ENCODE measurements at regions not wholly inside any gene's neighbourhood (a gene's known extent, or its start where the extent isn't known, plus 50 kb on each side); places are given as distances from the start of the nearest gene placed in this dataset.
A peak's percentile ranks its signal among the peaks of the same experiment; 100 is the strongest.
"Not testable (repeated sequence)": the region's sequence is repeated elsewhere in the genome, so short reads cannot be mapped to it uniquely, and the experiment has no call there.

DNA sequence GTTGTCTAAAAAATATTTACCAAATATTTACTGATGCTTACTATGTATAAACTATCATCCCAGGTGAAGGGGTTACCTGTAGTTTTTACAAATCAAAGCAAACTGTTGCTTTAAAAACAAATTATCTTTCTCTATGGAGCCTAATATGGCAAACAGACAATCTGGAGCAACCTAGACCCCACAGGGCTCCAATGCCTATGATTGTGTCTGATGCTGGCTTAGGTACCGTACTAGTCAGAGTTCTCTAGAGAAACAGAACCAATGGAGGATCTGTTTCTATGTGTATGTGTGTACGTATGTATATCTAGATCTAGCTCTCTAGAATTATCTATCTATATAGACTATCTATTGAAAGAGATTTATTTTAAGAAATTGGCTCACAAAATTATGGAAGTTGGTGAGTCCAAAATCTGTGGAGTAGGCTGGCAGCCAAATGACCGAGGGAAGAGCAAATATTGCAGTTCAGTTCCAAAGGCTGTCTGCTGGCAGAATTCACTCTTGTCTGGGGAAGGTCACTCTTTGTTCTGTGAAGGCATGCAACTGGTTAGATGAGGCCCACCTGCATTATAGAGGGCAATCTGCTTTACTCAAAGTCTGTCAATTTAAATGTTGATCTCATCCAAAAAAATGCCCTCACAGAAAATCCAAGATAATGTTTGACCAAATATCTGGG lies 127.1 kb upstream of the ENPEP start:
- in situ Hi-C loops (cut with MboI; ENCODE audit: low sequenced_read_pairs), result no loop called here
- Histone ChIP-seq H3K27me3 (ENCODE audit: low read depth) (0 out of 2 replicates have a peak, but pooled peaks cover 4% of the 10 kb centered on the region), H3K4me3 (no peak overlapping the region), H3K36me3 (replicated peaks) (no peaks in the 10 kb centered on the region), H3K9me3 (no peaks in the 10 kb centered on the region), H3K4me1 (no peaks in the 10 kb centered on the region)
- DNase-seq (ENCODE audit: low spot score in 2 of 2), result no peak

DNA sequence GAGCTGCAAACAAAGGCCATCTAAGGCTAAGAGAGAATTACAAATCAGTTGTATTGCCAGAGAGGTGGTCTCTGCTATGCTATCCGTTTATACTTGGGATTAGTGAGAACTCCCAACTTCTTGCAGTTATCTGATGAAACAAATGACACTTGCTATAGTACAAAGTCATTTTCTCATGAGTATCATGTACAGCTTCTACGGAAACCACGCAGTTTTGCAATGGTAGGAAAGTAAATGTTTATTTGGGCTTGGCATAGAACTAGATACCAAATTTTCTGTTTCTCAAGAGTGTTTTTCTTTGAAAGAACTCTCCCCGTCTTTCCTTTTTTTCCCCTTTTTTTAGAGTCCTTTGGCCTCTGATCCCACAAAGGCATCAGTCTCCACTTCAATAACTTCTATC lies 128.2 kb upstream of the ENPEP start:
- Histone ChIP-seq H3K27me3 (ENCODE audit: low read depth) (0 out of 2 replicates have a peak, but pooled peaks cover 4% of the 10 kb centered on the region), H3K4me3 (no peak overlapping the region), H3K9me3 (no peaks in the 10 kb centered on the region), H3K4me1 (no peaks in the 10 kb centered on the region), H3K36me3 (replicated peaks) (no peaks in the 10 kb centered on the region)
- DNase-seq (ENCODE audit: low spot score in 2 of 2), result no peak
- in situ Hi-C loops (cut with MboI; ENCODE audit: low sequenced_read_pairs), result no loop called here

DNA sequence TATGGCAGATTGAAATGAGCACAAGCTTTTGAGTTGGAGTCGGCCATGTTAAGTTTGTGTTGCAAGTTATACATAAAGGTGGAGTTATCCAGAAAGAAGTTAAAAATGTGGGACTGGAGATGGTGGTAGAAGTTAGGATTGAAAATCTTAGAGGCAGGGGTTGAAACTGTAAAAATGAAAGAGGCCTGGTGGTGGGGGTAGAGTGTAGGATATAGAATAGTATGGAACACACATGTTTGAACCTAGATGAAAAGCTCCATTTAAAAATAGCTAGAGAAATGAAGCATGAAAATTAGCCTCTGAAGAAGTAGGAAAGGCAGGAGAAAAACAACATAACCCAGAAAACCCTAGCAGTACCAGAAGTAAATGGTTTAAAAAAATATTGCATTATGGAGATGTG lies 131.8 kb upstream of the ENPEP start:
- in situ Hi-C loops (cut with MboI; ENCODE audit: low sequenced_read_pairs), result no loop called here
- peak; percentile 43 to 51 for DNase-seq (ENCODE audit: low spot score in 2 of 2)
- Histone ChIP-seq H3K27me3 (ENCODE audit: low read depth) (0 out of 2 replicates have a peak, but pooled peaks cover 3% of the 10 kb centered on the region), H3K9me3 (no peaks in the 10 kb centered on the region), H3K4me1 (no peaks in the 10 kb centered on the region), H3K4me3 (no peak overlapping the region), H3K36me3 (replicated peaks) (no peaks in the 10 kb centered on the region)

DNA sequence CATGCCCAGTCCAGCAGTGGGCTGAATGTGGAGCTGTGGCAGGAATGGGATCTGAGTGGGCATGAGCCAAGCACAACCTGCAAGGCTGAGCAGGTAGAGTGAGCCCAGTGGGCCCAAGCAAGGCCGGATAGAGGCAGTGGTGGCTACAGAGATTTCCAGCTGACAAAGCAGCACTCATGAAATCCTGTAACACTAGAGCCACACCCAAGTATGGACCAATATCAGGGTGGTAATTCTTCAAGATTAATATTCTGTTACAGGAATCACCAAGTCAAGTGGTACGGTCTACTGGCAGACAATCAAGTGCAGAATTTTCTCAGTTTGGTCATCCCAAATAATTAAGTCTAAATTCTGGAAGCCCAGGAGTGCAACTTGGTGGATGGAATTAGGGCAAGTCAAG lies 132.4 kb upstream of the ENPEP start:
- H3K4me1 ChIP-seq, result no peaks in the 10 kb centered on the region
- no peak overlapping the region for H3K4me3 ChIP-seq
- no peaks in the 10 kb centered on the region for H3K9me3 ChIP-seq
- DNase-seq (ENCODE audit: low spot score in 2 of 2), result no peak
- H3K36me3 ChIP-seq (replicated peaks), result no peaks in the 10 kb centered on the region
- no peaks in the 10 kb centered on the region for H3K27me3 ChIP-seq (ENCODE audit: low read depth)
- in situ Hi-C loops (cut with MboI; ENCODE audit: low sequenced_read_pairs), result no loop called here

DNA sequence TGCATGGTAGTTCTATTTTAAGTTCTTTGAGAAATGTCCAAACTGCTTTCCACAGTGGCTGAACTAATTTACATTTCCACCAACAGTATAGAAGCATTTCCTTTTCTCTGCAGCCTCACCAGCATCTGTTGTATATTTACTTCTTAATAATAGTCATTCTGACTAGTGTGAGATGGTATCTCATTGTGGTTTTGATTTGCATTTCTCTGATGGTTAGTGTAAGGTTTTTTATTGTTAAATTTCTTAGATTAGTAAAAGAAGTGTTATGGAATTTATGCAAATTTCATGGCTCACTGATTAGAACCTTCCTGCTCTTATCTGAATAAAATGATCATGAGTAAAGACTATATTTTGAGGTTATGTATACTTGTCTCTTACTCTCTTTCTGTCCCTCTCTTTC lies 134.8 kb upstream of the ENPEP start:
- H3K27me3 ChIP-seq (ENCODE audit: low read depth); H3K4me3 ChIP-seq; H3K36me3 ChIP-seq (replicated peaks); DNase-seq (ENCODE audit: low spot score in 2 of 2); in situ Hi-C loops (cut with MboI; ENCODE audit: low sequenced_read_pairs); H3K9me3 ChIP-seq; H3K4me1 ChIP-seq: not testable (repeated sequence)

DNA sequence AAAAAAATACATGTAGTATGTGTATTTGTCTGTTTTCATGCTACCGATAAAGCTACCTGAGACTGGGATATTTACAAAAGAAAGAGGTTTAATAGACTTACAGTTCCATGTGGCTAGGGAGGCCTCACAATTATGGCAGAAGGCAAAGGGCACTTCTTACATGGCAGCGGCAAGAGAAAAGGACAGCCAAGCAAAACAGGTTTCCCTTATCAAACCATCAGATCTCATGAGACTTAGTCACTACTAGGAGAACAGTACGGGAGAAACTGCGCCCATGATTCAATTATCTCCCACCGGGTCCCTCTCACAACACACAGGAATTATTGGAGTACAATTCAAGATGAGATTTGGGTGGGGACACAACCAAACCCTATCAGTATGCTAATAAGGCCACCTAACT lies 137.0 kb upstream of the ELOVL6 start:
- Histone ChIP-seq H3K4me1 (no peaks in the 10 kb centered on the region), H3K4me3 (no peak overlapping the region), H3K9me3 (no peaks in the 10 kb centered on the region), H3K27me3 (ENCODE audit: low read depth) (peaks cover 2% of the 10 kb centered on the region; the same call in 1 of the 2 replicates), H3K36me3 (replicated peaks) (no peaks in the 10 kb centered on the region)
- in situ Hi-C loops (cut with MboI; ENCODE audit: low sequenced_read_pairs), result no loop called here
- DNase-seq (ENCODE audit: low spot score in 2 of 2), result no peak

DNA sequence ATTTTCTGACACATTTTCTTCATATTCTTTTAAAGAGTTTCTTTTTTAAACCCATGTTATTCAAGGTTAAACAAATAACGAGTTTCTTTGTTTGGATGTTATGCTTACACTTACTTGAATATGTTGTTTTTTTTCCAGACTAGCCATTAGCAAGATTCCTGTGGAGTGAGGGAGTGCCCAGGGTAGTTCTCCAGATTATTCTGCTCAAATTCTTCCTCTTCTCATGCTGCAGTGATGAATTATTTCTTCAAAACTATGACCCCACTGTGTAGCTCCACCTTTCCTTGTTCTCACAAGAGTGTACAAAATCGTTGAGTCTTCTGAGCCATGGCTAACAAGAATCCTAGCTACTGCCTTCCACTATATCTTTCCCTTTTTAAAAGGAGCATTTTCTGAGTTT lies 134.1 kb upstream of the ELOVL6 start:
- Histone ChIP-seq H3K4me1 (no peaks in the 10 kb centered on the region), H3K9me3 (peaks cover 2% of the 10 kb centered on the region; the same call in 1 of the 2 replicates), H3K4me3 (no peak overlapping the region), H3K36me3 (replicated peaks) (no peaks in the 10 kb centered on the region), H3K27me3 (ENCODE audit: low read depth) (peaks cover 2% of the 10 kb centered on the region; the same call in 1 of the 2 replicates)
- no peak for DNase-seq (ENCODE audit: low spot score in 2 of 2)
- in situ Hi-C loops (cut with MboI; ENCODE audit: low sequenced_read_pairs), result no loop called here

DNA sequence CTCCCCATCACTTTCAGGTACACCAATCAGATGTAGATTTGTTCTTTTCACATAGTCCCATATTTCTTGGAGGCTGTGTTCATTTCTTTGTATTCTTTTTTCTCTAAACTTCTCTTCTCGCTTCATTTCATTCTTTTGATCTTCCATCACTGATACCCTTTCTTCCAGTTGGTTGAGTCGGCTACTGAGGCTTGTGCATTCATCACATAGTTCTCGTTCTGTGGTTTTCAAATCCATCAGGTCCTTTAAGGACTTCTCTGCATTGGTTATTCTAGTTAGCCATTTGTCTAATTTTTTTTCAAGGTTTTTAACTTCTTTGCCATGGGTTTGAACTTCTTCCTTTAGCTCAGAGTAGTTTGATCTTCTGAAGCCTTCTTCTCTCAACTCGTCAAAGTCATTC lies 128.0 kb upstream of the ELOVL6 start:
- in situ Hi-C loops (cut with MboI; ENCODE audit: low sequenced_read_pairs), result not testable (repeated sequence)

DNA sequence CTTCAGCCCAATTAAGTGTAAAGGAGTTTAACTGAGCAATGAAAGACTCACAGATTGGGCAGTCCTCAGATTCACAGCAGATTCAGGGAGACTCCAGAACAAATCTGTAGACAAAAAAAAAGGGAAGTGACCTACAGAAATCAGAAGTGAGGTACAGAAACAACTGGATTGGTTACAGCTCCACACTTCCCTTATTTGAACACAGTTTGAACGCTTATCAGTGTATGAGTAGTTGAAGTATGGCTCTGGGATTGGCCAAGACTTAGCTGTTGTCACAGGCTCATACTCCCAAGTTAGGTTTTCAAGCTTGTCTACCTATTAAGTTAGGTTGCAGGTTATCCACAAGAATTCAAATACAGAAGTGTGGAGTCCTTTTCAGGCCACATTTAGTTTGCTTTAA lies 112.4 kb upstream of the ELOVL6 start:
- no peak for DNase-seq (ENCODE audit: low spot score in 2 of 2)
- Histone ChIP-seq H3K4me3 (no peak overlapping the region), H3K9me3 (no peaks in the 10 kb centered on the region), H3K36me3 (replicated peaks) (no peaks in the 10 kb centered on the region), H3K4me1 (peaks cover 7% of the 10 kb centered on the region; the same call in 1 of the 2 replicates), H3K27me3 (ENCODE audit: low read depth) (no peaks in the 10 kb centered on the region)
- in situ Hi-C loops (cut with MboI; ENCODE audit: low sequenced_read_pairs), result loop anchor here (10.0 kb wide), 1 partner anchor 306 kb away; no protein-coding TSS in a partner anchor

More for the DNA sequence above, 128.0 kb upstream of the ELOVL6 start:
- not testable (repeated sequence) for H3K4me3 ChIP-seq; H3K4me1 ChIP-seq; H3K9me3 ChIP-seq; H3K36me3 ChIP-seq (replicated peaks); H3K27me3 ChIP-seq (ENCODE audit: low read depth); DNase-seq (ENCODE audit: low spot score in 2 of 2)

DNA sequence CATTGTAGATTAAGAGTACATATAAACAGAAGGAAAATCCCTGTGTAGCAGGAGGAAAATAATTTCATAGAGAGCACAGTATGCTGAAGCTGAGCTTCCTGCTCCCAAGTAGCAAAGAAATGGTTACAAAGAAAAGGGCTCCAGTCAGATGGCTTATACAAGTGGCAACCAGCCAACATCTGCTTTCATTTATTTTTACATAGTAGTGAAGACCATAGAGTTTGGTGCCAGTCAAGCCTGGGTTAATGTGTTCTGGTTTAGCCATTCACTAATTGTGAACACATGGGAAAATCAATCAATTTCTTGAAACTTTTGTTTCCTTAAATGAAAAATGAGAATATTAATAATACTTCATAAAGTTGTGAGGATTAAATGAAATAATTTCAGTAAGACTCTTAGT lies 111.3 kb upstream of the ELOVL6 start:
- Histone ChIP-seq H3K36me3 (replicated peaks) (no peaks in the 10 kb centered on the region), H3K4me3 (no peak overlapping the region), H3K4me1 (peaks cover 7% of the 10 kb centered on the region; the same call in 1 of the 2 replicates), H3K9me3 (no peaks in the 10 kb centered on the region), H3K27me3 (ENCODE audit: low read depth) (no peaks in the 10 kb centered on the region)
- no peak for DNase-seq (ENCODE audit: low spot score in 2 of 2)
- in situ Hi-C loops (cut with MboI; ENCODE audit: low sequenced_read_pairs), result loop anchor here (10.0 kb wide), 1 partner anchor 305 kb away; no protein-coding TSS in a partner anchor

DNA sequence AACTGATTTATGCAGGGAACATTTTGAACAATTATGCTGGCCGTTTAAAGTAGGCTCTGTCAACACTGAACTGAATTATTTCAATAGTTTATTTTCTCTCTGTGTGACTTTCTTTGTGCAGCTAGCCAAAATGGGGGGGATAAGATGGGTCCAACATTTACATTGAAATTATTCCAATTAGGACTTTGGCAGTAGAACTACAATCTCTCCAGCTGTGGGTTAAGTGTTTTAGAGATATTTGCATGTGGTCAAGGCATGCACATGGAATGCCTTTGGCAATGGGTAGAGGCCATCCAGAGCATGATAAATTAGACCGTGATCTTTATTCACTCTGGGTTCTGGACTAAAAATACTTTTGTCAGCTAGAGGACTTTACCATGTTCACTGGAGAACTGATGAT lies 107.9 kb upstream of the ELOVL6 start:
- H3K4me1 ChIP-seq, result peaks cover 7% of the 10 kb centered on the region; the same call in 1 of the 2 replicates
- H3K4me3 ChIP-seq, result no peak overlapping the region
- DNase-seq (ENCODE audit: low spot score in 2 of 2), result peak; percentile 13 to 22
- H3K9me3 ChIP-seq, result no peaks in the 10 kb centered on the region
- H3K27me3 ChIP-seq (ENCODE audit: low read depth), result no peaks in the 10 kb centered on the region
- in situ Hi-C loops (cut with MboI; ENCODE audit: low sequenced_read_pairs), result no loop called here
- H3K36me3 ChIP-seq (replicated peaks), result no peaks in the 10 kb centered on the region

DNA sequence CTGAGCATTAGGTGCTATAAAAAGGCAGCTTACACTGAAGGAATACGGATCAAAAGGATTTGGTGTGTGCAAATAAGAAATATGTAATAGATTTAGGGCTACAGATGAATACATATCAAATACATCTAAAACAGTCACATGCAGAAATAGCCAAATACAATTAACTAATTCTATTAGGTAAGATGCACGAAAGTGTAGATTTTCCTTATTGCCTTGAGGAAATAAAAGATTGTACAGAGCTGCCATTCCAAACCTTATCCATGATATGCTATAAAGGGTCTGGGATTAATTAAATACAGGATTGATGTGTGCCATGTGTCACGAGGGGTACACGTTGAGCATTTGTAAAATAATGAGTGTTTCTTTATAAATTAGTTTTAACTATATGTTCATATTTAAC lies 107.0 kb upstream of the ELOVL6 start:
- in situ Hi-C loops (cut with MboI; ENCODE audit: low sequenced_read_pairs), result no loop called here
- Histone ChIP-seq H3K27me3 (ENCODE audit: low read depth) (no peaks in the 10 kb centered on the region), H3K4me3 (no peak overlapping the region), H3K9me3 (no peaks in the 10 kb centered on the region), H3K36me3 (replicated peaks) (no peaks in the 10 kb centered on the region), H3K4me1 (peaks cover 7% of the 10 kb centered on the region; the same call in 1 of the 2 replicates)
- DNase-seq (ENCODE audit: low spot score in 2 of 2), result no peak

DNA sequence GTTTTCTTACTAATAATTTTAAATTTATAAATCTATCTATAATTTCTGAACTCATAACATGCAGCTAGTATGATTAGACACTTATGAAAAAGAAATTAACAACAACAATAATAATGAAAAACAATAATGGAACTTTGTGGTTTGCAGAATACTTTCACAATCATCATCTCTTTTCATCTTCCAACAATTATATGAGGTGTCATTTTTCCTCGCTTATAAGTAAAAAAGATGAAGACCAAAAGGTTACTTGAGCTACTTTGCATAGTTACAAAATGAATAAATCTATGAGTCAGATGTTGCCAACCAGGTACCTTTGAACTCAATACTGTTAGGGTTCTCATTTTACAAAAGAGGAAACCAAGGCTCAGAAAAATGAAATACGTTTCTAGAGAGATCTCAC lies 98.5 kb upstream of the ELOVL6 start:
- DNase-seq (ENCODE audit: low spot score in 2 of 2), result no peak

DNA sequence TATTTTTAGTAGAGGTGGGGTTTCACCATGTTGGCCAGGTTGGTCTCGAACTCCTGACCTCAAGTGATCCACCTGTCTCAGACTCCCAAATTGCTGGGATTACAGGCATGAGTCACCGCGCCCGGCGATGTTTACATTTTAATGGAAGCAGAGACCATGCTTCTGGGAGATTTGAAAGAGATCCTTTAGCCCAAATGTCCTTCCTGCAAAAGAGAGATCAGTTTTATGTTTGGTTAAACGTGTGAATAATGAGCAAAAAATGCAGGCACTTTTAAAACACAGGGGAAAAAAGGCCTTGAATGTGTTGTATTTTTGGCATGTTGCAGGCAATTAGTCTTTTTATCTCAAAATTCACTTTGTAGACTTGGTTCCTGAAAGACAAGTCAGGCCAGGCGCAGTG lies 95.8 kb upstream of the ELOVL6 start:
- Histone ChIP-seq H3K4me3 (no peak overlapping the region), H3K4me1 (no peaks in the 10 kb centered on the region), H3K36me3 (replicated peaks) (no peaks in the 10 kb centered on the region), H3K9me3 (no peaks in the 10 kb centered on the region), H3K27me3 (ENCODE audit: low read depth) (peaks cover 6% of the 10 kb centered on the region; the same call in 1 of the 2 replicates)
- DNase-seq (ENCODE audit: low spot score in 2 of 2), result no peak
- in situ Hi-C loops (cut with MboI; ENCODE audit: low sequenced_read_pairs), result no loop called here

More for the DNA sequence above, 98.5 kb upstream of the ELOVL6 start:
- Histone ChIP-seq H3K36me3 (replicated peaks) (no peaks in the 10 kb centered on the region), H3K4me1 (no peaks in the 10 kb centered on the region), H3K9me3 (no peaks in the 10 kb centered on the region), H3K4me3 (no peak overlapping the region), H3K27me3 (ENCODE audit: low read depth) (peaks cover 6% of the 10 kb centered on the region; the same call in 1 of the 2 replicates)
- in situ Hi-C loops (cut with MboI; ENCODE audit: low sequenced_read_pairs), result no loop called here

All from HAP-1 (cell line).